ELR (cell line): ENCODE measurements at regions not wholly inside any gene's neighbourhood (a gene's known extent, or its start where the extent isn't known, plus 50 kb on each side); places are given as distances from the start of the nearest gene placed in this dataset.

Experiments used
- DNase-seq: peaks from one replicate; pipeline ENCODE4 v3.0.0-alpha.2; 2015; ENCODE audit warnings: low read depth

DNA sequence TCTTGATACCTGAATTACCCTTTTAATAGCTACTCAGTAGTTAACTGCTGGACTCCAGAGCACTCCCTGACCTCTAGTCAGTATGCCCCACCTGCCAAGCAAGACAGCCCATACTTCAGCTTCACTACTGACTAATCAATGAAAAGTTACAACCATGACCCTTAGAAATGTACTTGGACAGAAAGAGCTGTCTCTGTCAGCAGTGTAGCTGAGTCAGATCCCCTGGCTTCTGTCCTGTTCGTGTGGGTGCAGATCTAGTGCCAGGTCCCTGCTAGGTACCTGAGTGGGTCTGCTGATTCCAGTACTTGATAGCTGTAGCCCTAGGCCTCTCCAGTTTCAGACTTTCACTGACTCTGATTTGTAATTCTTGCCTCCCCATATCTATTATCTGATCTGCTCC is 265.8 kb upstream of the POU2AF2 start:
- DNase-seq: no peak

DNA sequence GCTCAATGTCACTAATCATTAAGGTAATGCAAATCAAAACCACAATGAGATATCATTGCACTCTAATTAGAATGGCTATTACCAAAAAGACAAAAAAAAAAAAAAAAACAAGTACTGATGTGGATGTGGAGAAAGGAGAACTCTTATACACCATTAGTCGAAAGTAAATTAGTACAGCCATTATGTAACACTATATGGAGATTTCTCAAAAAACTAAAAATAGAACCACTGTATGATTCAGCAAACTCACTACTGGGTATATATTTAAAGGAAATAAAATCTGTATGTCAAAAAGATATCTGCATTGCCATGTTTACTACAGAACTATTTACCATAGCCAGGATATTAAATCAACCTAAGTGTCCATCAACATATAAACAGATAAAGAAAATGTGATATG is 265.4 kb upstream of the ARHGAP20 start:
- DNase-seq: no peak

DNA sequence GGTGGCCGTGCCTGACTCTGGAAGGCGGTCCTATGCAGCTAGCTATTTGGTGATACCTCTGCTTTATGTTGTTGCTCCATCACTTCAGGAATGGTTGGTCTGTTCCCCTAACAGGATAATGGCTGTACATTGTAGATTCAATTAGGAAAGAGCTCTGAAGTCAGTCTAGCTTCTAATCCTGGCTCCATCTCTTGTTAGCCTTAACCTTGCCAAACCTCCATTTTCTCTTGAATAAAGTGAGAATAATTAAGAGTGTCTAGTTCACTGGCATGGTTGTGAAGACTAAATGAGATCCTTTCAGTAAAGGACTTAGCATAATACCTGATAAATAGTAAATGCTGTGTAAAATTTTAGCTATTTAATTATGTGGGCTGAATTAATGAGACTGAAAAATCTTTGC is 262.5 kb upstream of the ARHGAP20 start:
- DNase-seq: no peak

DNA sequence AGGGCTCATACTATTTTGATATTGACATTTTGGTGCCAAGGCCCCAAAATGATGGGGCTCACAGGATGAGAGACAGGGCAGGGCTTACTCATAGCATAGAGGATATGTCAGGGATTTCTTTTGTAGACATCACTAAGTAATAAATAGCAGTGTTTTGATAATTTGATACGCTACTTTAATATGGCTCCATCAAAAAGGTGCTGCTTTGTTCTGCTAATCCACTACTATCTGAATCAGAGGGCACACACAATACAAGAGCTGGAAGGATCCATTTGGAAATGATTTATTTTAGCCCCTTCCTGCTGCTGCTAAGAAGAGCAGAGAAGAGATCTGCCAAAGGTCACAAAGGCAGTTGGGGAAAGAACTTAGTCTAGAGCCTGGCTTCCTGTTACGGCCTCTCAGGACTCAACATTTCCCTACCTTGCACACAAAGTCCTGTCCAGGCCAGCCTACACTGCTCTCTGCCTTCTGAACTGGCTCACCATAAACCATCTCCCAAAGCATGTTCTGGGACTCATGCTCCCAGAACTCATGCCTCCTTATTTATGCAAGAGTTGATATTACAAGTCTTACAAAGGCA is 261.3 kb upstream of the ARHGAP20 start:
- no peak for DNase-seq

DNA sequence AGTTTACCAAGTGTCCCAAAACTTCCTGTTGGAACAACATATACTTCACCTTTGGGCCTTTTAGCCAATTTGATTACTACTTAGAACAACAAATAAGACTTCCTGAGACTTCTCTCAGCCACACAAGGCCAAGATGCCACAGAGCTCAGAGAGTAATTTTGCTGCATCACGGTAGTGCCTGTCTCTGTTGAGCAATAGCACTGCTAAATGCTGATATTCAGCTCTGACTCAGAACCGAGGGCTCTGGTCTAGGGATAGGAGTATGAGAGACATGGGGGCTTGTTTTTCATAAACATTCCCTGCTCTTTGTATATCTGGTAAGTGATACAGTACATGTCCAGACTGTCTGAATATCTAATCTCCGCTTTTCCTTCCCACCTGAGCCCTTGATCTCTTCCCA is 260.4 kb upstream of the ARHGAP20 start:
- peak; percentile 19 for DNase-seq

DNA sequence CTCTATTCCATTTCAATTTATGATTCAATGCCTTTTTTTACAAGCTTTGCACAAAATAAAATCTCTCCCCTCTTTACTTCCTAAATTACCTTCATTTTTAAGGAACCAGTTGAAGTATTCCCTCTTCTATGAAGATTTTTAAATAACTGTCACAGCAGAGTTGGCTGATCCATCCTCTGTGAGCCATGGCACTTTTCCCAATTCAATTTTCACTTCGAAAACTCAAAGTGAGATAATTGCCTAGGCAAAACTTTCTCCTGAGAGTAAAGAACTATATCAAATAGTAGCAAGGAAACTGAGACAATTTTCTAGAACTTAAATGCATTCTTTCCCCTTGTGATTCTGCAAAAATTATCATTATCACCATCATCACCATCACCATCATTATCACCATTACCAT is 259.9 kb upstream of the ARHGAP20 start:
- DNase-seq: no peak

DNA sequence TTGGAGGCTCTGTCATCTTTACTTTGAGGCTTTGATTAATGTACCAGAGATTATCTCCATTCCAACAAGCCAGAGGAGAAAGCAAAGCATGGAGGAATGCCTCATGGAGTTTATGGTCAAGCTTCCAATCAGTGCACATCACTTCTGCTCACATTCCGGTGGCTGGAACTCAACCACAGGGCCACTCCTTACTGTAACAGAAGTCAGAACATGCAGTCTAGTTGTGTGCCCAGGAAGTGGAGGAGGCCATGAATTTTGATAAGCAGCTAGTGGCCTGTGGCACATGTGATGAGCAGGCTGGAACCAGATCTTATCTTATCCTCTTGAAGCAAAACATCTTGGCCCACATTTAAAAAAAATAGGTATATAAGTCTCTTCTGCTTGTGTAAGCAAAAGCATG is 258.9 kb upstream of the ARHGAP20 start:
- DNase-seq: peak; percentile 3

DNA sequence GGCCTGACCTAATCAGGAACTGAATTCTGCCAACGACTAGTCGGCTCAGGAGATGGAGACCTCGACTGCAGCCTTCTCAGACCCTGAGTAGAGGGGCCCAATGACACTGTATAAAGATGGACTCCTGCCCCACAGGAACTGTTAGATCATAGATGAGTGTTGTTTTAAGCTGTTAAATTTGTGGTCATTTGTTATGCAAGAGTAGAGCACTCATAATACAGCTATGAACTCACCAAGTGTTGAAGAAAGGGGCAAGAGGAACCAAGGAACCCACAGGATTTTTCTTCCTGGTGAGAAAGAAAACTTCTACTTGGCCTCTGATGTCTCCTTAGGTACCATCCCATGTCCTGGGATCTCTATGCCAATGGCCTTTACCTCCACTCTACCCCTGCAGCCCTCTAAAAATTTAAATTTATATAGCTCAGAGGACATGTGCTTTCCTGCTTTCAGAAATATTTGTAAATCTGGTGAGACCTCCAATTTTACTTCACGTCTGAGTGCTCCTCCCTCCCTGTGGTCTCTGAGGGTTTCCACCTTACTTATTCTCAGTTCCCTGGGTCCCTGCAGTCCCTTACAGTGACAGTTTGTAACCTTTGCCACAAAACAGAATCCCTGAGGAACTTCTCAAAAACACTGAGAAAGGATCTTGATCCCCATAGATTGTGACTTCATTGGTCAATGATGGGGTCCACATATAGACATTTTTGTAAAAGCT is 256.3 kb upstream of the ARHGAP20 start:
- no peak for DNase-seq

DNA sequence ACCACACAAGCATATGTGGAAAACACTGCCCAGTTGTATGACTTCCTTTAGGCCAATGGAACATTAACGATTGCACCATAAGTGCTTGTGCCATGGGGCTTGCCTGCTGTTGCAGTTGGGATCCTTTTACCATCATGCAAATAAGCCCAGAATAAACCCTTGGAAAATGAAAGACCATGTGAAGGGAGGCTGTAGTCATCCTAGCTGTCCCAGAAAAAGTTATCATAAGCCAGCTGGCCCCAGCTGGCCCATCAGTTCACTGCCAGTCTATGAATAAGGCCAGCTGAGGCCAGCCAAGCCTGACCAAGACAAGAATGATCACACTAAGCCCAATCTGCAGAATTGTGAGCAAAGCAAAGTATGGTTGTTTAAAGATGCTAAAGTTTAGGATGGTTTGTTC is 253.9 kb upstream of the ARHGAP20 start:
- no peak for DNase-seq

DNA sequence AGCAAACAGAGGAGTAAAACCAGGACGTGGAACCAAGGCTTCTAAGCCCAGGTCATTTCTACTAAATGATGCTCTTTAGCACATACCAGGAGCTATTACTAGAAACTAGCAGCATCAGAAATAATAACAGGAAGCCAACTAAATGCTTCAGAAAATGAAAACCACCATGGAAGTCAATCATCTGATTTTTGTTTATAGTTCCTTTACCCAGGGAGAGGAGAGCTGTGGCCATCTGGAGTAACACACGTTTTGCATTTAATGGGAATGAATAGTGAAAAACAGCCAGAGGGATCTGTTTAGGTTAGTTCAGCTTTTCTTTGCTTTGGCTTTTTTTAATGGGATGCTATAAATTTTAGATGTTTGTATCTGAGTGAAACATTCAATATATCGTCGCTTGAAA is 250.7 kb upstream of the ARHGAP20 start:
- no peak for DNase-seq

DNA sequence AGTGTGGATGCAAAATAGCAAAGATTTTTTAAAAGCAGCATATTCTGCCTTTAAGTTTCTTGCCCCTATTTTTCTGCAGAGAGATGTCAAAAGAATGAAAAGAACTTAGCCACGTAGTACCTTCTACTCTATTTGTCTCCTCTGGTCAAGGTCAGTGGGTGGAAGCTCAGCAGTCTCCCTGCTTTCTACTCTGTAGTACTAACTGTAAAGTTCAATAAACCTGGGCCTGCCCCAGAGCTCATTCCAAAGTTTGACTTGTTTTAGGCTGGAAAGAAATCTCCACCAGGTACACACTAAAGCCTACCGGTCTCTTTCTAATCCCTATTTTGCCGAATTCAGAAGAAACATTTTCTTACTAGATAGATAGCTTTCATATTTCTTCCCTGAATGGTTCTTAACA is 247.9 kb upstream of the ARHGAP20 start:
- DNase-seq: no peak

DNA sequence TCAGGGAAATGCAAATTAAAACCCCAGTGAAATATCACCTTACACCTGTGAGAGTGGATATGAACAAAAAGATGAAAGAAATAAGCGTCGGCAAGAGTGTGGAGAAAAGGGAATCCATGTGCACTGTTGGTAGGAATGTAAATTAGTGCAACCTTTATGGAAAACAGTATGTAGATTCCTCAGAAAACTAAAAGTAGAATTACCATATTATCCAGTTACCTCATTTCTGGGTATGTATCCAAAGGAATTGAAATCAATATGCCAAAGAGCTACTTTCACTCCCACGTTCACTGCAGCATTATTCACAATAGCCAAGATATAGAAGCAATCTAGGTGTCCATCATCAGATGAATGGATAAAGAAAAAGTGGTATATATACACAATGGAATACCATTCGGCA is 246.0 kb upstream of the ARHGAP20 start:
- DNase-seq: no peak

DNA sequence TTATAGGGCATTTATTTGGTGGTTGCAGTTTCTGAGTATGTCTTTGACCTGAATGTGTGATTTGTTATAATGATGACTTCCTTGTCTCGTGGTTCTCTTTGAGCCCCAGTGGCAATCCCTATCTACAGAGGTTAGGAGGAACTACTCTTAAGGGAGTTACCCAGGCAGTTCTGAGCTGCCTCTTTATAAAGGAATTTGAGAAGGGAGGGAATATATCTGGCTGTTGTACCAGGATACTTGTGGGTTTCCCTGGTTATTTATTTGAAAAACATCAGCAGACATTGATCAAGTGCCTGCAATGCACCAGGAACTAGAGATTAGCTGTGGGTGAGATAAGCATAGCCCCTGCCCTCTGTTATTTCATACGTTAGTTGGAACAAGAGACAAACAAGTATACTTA is 243.5 kb upstream of the ARHGAP20 start:
- no peak for DNase-seq

DNA sequence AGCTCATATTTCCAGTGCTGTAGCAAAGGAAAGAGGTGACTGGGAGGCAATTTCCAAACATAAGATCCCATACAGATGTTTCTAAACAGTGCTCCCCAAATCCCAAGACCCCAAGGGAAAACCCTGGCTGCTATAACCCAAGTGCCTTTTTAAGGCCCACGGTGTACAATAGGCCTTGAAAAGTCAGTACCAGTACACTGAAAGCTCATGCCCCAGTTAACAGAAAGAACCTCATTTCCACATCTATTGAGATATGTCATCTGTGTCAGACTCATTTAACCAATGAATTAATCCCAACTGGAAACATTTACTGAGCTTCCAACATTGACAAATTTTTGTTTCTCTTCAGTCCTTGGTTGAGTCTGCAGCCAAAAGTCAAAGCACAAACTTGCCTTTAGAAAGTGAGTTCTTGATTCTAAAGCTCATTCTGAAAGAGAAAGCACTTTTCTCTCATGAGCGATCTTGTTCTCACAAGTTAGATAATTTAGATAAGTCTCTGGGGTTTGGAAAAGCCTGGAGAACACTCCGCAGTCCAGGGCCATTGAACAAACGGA is 239.8 kb upstream of the ARHGAP20 start:
- no peak for DNase-seq

DNA sequence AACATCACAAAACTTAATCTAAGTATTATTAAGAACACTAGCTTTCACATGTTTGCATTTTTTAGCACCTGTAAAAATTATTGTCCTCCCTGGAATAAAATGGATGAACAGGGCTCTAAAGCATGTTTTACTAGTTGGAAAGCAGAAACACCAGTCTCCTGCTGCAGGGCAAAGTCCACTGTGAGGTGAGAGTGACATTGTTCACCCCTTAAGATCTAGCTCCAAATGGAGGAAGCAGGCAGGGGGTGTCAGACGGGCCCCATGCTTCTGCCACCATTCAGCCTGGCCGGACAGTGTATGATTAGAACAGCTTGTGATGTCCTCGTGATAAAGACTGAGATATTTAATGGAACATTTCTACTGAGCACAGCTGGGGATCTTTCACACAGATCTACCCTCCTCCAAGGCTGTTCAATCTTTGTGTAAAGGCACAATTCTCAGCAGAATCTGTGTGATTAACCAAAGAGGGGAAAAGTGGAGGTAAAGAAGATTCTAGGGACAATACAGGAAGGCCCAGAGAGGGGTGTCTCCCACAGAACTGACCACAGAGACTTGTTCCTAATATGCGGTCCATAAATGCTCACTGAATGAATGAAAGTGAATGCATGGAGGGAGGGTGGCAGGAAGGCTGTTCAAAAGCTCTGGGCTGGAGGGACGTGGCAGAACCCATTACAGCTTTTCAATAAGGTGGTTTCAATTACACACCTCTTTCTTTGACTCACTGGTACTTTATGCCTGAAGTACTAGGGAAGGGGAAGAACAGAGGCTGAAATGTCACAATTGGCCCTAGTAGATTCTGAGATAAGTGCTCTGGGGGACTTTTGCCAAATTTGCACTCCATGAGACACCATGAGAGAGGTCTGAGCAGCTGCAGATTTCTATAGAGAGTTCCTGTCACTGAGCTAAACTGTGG is 239.1 kb upstream of the ARHGAP20 start:
- no peak for DNase-seq

DNA sequence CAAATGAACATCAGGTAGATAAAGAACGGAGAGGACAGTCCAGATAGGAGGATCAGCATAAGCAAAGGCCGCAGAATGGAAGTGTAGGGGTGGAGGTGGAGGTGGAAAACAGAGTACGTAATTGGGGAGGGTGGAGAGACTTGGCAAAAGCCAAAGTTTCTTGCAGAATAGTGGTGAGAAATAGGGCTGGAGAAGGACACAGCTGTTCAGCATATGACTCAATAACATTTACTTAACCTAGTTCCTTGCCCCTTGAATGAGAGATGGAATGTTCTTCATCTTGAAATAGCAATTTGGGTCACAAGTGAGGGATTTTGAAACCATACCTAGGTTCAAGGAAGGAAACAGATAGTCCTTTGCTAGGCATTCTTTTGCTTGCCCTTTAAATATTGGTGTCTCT is 235.9 kb upstream of the ARHGAP20 start:
- DNase-seq: no peak

DNA sequence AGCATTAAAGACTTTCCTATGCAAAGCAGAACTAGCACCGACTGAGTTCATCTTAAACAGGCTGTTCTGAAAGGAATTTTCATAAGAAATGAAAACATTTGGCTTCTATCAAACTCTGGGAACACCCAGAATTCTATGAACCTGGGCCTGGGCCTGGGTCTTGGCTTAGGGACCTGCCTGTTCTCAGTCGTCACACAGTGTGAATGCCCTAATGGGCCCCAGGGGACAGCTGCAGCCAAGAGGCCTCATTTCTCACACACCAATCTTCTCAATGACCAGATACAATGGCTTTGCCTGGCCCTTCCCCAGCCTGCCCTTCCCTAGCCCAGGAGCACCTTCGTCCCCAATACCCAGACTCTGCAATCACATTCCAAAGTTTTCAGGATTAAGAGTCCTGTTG is 234.9 kb upstream of the ARHGAP20 start:
- DNase-seq: no peak

DNA sequence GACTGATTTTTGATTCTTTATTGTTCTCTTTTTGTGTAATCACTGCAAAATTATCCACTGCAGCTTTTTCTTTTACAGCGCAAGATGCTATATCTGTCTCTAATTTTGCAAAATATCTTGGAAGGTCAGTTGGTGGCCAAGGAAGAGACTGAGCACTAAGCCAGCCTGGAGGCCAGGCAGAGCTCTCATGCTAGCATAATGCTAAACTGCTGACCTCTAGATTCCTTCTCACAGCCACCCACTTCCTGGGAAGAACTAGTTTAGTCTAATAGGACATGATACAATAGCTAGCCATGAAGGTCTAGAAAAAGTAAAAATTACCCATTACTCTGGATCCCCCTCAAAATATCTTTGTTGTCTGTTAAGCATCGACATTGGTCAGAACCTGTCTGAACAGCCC is 227.2 kb upstream of the ARHGAP20 start:
- DNase-seq: no peak

DNA sequence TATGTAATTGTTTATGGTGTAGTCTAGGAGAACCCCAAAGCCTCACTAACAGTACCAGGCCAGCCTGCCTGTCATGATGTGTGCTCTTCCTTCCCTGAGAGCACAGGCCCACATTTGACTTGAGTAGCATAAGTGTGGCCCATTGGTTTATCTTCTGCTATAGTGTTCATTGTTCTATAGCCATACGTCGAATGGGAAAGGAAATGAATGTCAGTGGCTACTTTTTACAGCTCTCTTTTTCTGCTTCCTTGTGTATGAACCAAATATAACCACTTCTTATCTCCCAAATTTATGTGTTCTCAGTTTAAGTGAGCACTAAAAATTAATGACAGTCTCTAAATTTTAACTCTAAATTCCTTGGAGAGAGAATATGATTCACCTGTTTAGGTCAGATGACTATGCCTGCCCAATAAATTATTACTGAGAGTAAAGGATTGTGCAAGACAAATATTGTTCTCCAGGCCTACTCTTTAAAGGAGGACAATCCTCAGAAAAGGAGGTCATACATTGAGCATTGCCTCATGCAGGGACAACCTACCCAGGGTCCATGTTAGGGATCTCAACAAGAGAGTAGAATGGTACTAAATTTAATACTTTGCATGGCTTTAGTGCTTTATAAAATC is 222.9 kb upstream of the ARHGAP20 start:
- DNase-seq: no peak

DNA sequence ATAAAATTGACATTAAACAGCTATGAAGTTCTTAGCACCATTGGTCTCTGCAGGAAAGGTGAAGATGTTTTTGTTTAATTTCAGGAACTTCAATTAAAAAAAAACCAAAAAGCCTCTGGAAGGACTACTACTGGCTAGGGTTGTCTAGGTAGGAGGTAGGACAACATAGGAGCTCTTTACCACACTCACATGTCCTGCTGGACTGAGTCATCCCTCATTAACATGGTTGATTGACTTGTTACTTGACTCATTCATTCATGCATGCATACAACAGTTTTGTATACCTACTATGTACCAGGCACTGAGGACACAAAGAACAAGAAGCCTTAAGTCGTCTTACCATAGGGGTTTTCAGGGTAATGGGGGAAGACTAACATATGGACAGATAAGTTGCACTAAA is 216.9 kb upstream of the ARHGAP20 start:
- DNase-seq: no peak

DNA sequence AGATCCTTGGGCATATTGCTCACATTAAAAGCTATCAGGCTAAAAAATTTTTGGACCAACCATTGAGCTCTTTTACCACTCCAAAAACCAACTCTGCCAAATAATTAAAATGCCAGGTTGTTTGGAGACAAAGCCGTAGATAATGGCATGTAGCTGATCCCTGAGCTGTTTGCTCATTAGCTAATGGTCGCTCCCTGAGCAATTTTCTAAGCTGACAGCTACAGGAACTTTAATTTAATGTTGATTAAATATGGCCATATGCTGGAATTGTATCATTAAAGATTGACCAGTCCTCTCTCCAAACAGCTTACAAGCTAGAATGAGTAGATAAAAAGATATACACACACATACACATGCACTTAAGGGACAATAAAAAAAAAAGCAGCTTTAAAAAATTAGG is 216.2 kb upstream of the ARHGAP20 start:
- no peak for DNase-seq

DNA sequence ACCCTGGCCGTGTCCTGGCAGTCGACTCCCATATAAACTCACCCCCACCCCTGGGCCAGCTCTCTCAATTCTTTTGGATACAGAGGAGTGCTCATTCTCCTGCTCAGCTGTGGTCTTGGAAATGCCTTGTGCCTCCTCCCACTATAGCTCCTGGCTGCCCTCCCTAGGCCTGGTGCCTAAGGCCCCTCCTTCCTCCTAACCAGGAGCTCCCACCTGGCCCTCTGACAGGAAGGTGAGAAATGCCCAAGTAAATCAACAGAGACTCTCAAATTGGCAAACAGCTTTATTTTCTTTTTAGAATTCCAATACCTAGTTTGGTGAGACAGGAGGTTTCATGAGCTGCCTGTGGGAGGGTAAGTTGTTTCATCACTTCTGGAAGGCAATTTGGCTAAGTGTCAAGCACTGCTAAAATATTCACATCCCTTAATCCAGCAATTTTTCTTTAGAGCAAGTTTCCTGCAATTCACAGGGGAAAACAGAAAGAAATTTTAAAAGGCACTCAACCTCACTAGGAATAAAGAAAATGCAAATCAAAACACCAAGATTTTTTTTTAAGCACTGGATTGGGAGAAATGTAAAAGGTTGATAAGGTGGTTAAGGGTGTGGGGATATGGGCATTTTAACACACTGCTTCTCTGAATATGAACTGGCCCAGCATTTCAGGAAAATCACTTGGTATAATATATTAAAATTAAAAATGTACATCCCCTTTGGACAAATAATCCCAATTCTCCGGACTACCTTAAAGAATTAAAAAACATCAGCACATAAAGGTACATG is 209.7 kb upstream of the ARHGAP20 start:
- DNase-seq: no peak
